ENCODE measurements at regions not wholly inside any gene's neighbourhood (a gene's known extent, or its start where the extent isn't known, plus 50 kb on each side); places are given as distances from the start of the nearest gene placed in this dataset.

DNA sequence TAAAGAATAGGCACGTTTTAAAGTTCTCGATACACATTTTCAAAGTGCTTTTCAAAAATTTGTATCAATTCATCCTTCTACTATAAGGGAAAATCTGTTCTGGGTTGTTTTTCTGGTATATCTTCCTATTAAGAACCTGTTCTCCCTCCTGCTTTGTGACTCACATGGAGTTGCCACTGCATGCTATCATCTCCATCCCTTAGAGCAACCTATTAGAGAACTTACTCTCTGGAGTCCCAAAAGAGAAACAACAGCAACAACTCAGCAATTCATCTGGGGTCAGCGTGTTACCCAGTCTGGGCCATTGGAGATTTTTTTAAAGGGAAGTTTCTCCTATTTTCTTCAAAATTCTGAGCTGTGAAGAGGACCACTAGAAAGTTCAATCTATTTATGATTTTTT lies 227.4 kb downstream of the HLX start:
- no peak for TF ChIP-seq GATA2 (IDR thresholded peaks at IDR 0.05; ENCODE audit: low read depth, low read length)
- TF ChIP-seq GATA3 (IDR thresholded peaks at IDR 0.05; ENCODE audit: low read depth, low read length), result no peak

DNA sequence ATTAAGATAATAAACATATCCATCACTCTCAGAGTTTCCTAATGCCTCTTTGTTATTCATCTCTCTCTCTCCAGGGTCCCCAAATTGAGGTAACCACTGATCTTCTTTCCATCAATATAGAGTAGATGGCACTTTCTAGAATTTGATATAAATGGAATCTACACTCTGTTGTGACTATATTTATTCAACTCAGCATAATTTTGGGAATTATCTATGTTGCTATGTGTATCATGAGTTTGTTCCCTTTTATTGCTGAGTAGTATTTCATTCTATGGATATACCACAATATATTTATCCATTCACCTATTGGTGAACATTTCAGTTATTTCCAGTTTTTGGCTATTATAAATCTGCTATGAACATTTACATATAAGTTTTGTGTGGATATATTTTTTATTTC lies 230.7 kb downstream of the HLX start:
- TF ChIP-seq GATA2 (IDR thresholded peaks at IDR 0.05; ENCODE audit: low read depth, low read length) (no peak), GATA3 (IDR thresholded peaks at IDR 0.05; ENCODE audit: low read depth, low read length) (no peak)

DNA sequence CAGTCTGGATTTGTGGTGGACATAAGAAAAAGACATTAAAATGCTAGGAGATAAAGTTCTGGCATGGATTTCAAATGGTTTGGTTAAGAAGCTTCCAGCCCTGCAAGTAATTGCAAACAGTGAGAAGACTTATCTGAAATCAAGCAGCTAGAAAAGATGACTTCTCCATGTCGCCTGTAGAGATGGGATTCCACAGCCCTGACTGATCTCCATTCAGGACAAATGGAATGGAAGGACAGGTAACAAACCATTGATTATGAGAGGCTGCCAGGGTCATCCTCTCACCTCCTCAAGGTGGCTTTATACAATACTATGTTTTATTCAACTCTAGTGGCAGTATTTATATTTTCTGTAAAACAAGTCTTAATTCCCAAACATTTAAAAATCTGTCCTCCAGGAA lies 237.9 kb downstream of the HLX start:
- TF ChIP-seq GATA2 (IDR thresholded peaks at IDR 0.05; ENCODE audit: low read depth, low read length), result no peak
- TF ChIP-seq GATA3 (IDR thresholded peaks at IDR 0.05; ENCODE audit: low read depth, low read length), result no peak

DNA sequence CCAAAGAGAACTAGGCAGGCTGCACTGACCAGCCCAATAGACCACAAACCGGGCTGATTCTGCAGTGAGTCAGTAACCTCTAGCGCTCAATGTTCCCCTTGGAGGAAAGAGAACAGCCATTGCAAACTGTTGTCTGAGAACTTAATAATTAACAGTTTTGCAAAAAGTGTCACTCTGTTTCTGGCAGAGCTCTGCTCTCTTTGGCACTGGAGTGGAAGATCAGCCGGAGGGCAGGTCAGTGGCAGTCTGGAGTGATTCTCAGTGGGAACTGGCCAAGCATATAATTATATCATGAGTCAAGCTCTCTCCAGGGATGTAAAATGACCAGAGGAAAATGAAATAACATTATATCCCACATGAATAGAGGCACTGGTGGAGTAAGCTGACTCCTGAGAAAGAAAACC lies 238.3 kb downstream of the HLX start:
- TF ChIP-seq GATA3 (IDR thresholded peaks at IDR 0.05; ENCODE audit: low read depth, low read length), result no peak
- no peak for TF ChIP-seq GATA2 (IDR thresholded peaks at IDR 0.05; ENCODE audit: low read depth, low read length)

GRCh38 chr1:221118176-221118937 lies 239.1 kb downstream of the HLX start:
- no peak for TF ChIP-seq GATA2 (IDR thresholded peaks at IDR 0.05; ENCODE audit: low read depth, low read length)
- TF ChIP-seq GATA3 (IDR thresholded peaks at IDR 0.05; ENCODE audit: low read depth, low read length), result no peak

DNA sequence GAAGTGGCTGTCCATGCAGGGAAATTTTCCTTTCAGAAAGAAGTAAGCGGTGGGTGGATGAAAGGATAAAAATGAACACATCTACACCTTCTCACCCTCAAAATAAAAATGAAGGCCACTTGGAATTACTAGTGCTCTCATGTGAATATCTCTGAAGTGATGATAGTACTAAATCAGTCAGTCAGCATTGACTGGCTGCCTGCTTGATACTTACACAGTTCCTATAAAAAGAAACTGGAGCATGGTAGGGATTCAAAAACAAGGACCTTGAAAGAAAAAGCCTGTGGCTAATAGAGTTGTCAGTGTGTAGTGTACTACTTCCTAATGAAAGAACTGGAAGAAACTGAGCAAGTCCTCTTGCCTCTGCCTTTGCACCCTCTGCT lies 239.7 kb downstream of the HLX start:
- no peak for TF ChIP-seq GATA3 (IDR thresholded peaks at IDR 0.05; ENCODE audit: low read depth, low read length)
- no peak for TF ChIP-seq GATA2 (IDR thresholded peaks at IDR 0.05; ENCODE audit: low read depth, low read length)

GRCh38 chr1:221122501-221122900 lies 243.3 kb downstream of the HLX start:
- TF ChIP-seq GATA3 (IDR thresholded peaks at IDR 0.05; ENCODE audit: low read depth, low read length) (no peak), GATA2 (IDR thresholded peaks at IDR 0.05; ENCODE audit: low read depth, low read length) (no peak)

- no peak for TF ChIP-seq GATA2 (IDR thresholded peaks at IDR 0.05; ENCODE audit: low read depth, low read length)
- TF ChIP-seq GATA3 (IDR thresholded peaks at IDR 0.05; ENCODE audit: low read depth, low read length), result no peak
Observed at GRCh38 chr1:221125976-221126375, 246.7 kb downstream of the HLX start.

DNA sequence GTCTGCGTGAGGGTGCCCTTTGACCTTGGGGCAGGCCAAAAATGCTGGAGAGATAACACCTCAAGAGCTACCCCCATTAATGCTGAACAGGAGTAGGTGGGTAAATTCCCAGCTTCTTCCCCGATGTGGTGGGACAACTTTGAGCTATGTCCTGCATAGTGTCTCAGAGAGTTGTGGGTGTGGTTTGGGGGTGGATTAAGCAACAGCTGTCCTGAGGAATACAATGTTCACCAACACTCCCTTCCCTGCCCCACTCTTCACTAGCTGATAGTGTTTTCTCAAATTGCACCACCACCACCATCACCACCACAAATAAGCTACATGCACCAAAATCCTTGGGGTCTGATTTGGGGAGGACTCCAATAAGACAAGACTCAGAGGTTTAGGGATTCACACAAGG lies 258.4 kb downstream of the HLX start:
- TF ChIP-seq GATA2 (IDR thresholded peaks at IDR 0.05; ENCODE audit: low read depth, low read length) (no peak), GATA3 (IDR thresholded peaks at IDR 0.05; ENCODE audit: low read depth, low read length) (no peak)

- TF ChIP-seq GATA2 (IDR thresholded peaks at IDR 0.05; ENCODE audit: low read depth, low read length) (no peak), GATA3 (IDR thresholded peaks at IDR 0.05; ENCODE audit: low read depth, low read length) (no peak)
Observed at GRCh38 chr1:221138516-221138915, 259.3 kb downstream of the HLX start.

DNA sequence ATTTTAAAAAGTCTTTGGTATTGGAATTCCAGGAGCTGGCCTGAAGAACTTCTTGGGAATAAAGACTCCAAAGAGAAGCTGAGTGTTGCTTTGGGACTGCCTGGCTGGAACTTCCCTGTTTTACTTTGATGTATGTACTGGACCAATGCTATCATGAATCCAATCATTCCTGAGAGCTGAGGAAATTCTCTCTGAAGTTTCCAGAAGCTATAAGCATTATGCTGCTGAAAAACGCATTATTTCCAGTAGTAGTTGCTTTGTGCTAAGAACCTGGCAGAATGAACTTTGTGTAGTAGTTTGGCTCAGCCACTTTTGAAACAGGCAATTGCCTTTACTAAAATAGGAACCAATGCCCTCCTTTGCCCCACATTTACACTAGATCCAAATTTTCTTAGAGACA lies 260.7 kb downstream of the HLX start:
- TF ChIP-seq GATA3 (IDR thresholded peaks at IDR 0.05; ENCODE audit: low read depth, low read length), result no peak
- no peak for TF ChIP-seq GATA2 (IDR thresholded peaks at IDR 0.05; ENCODE audit: low read depth, low read length)

GRCh38 chr1:221141096-221141495 lies 261.9 kb downstream of the HLX start:
- TF ChIP-seq GATA2 (IDR thresholded peaks at IDR 0.05; ENCODE audit: low read depth, low read length), result no peak
- no peak for TF ChIP-seq GATA3 (IDR thresholded peaks at IDR 0.05; ENCODE audit: low read depth, low read length)

DNA sequence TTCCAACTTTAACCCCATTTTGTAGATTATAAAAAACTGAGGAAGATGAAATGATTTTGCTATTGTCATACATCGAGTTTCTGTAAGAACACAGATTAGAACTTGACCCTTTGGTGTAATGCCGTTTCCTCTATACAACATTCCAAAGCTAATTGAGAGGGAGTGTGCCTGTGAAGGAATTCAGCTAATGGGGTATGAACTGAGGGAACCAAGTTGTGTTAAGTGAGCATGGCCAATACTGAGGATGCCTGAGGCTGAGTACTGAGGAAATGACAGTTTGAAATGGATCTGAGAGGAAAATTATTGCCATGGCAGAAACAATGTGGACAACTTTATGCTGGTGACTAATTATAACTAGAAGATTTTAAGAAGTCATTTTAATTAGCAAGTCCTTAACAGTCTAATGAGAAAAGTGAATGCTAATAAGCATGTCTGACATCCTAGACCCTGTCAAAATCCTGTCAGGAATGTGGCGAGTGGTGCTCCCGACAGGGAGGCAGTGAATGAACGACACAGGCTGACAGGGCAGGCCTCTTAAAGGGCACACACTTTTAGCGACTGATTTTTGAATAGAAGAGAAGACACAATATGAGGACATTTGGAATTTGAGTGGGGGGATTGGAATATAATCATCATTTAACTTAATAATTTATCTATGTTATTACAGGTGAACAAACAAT lies 262.5 kb downstream of the HLX start:
- TF ChIP-seq GATA2 (IDR thresholded peaks at IDR 0.05; ENCODE audit: low read depth, low read length) (no peak), GATA3 (IDR thresholded peaks at IDR 0.05; ENCODE audit: low read depth, low read length) (no peak)

GRCh38 chr1:221148660-221149059 lies 269.4 kb downstream of the HLX start:
- no peak for TF ChIP-seq GATA3 (IDR thresholded peaks at IDR 0.05; ENCODE audit: low read depth, low read length)
- no peak for TF ChIP-seq GATA2 (IDR thresholded peaks at IDR 0.05; ENCODE audit: low read depth, low read length)

GRCh38 chr1:221149111-221149510 lies 269.9 kb downstream of the HLX start:
- TF ChIP-seq GATA3 (IDR thresholded peaks at IDR 0.05; ENCODE audit: low read depth, low read length) (no peak), GATA2 (IDR thresholded peaks at IDR 0.05; ENCODE audit: low read depth, low read length) (no peak)

All from SH-SY5Y (cell line).